NCI-H2081 treated with DMSO at 0.1 percent for 48 hours (cell line): ENCODE measurements at regions not wholly inside any gene's neighbourhood (a gene's known extent, or its start where the extent isn't known, plus 50 kb on each side); places are given as distances from the start of the nearest gene placed in this dataset.

Experiments
- DNase-seq: peaks from one replicate; lab custom pipeline; 2025; lab: John Stamatoyannopoulos, UW

GRCh38 chr4:17173300-17173699 lies 274.9 kb upstream of the LDB2 start:
- no peak for DNase-seq

- no peak for DNase-seq
Observed at GRCh38 chr4:17170131-17170530, 271.7 kb upstream of the LDB2 start.

- DNase-seq, result no peak
Observed at GRCh38 chr4:17169699-17170098, 271.3 kb upstream of the LDB2 start.

GRCh38 chr4:17168571-17168970 lies 270.1 kb upstream of the LDB2 start:
- DNase-seq, result no peak

GRCh38 chr4:17166954-17167353 lies 268.5 kb upstream of the LDB2 start:
- DNase-seq, result no peak

- DNase-seq, result no peak
Observed at GRCh38 chr4:17165286-17165685, 266.8 kb upstream of the LDB2 start.

GRCh38 chr4:17164666-17165065 lies 266.2 kb upstream of the LDB2 start:
- no peak for DNase-seq

- no peak for DNase-seq
Observed at GRCh38 chr4:17163156-17163771, 264.8 kb upstream of the LDB2 start.

GRCh38 chr4:17157304-17157703 lies 258.9 kb upstream of the LDB2 start:
- DNase-seq, result no peak

- DNase-seq, result no peak
Observed at GRCh38 chr4:17155486-17155885, 257.0 kb upstream of the LDB2 start.

- no peak for DNase-seq
Observed at GRCh38 chr4:17153572-17153971, 255.1 kb upstream of the LDB2 start.

- DNase-seq, result no peak
Observed at GRCh38 chr4:17152941-17153540, 254.6 kb upstream of the LDB2 start.

GRCh38 chr4:17142232-17142711 lies 243.8 kb upstream of the LDB2 start:
- no peak for DNase-seq

GRCh38 chr4:17138847-17139246 lies 240.4 kb upstream of the LDB2 start:
- DNase-seq, result no peak

- no peak for DNase-seq
Observed at GRCh38 chr4:17134565-17134964, 236.1 kb upstream of the LDB2 start.

GRCh38 chr4:17134100-17134499 lies 235.7 kb upstream of the LDB2 start:
- DNase-seq, result no peak

GRCh38 chr4:17132226-17132625 lies 233.8 kb upstream of the LDB2 start:
- DNase-seq, result no peak

- no peak for DNase-seq
Observed at GRCh38 chr4:17128268-17128667, 229.8 kb upstream of the LDB2 start.

GRCh38 chr4:17126321-17126966 lies 228.0 kb upstream of the LDB2 start:
- no peak for DNase-seq

GRCh38 chr4:17124767-17125166 lies 226.3 kb upstream of the LDB2 start:
- DNase-seq, result no peak

- no peak for DNase-seq
Observed at GRCh38 chr4:17120761-17121160, 222.3 kb upstream of the LDB2 start.

- DNase-seq, result no peak
Observed at GRCh38 chr4:17117746-17118145, 219.3 kb upstream of the LDB2 start.

GRCh38 chr4:17115583-17115982 lies 217.1 kb upstream of the LDB2 start:
- no peak for DNase-seq

GRCh38 chr4:17112292-17112659 lies 213.8 kb upstream of the LDB2 start:
- DNase-seq, result no peak
